Naive B cell (primary cell): ENCODE measurements at regions not wholly inside any gene's neighbourhood (a gene's known extent, or its start where the extent isn't known, plus 50 kb on each side); places are given as distances from the start of the nearest gene placed in this dataset.

Experiments
- ATAC-seq, 2 donors: fragments of 150-1000 bp; cut with Tn5 transposase; 2 replicates each; pipeline ENCODE4 v1.10.0; 2021; ENCODE audit warnings: low read depth in 2 of 2, mild to moderate bottlenecking in 2 of 2, moderate library complexity in 2 of 2
- DNase-seq: peaks from one replicate; pipeline ENCODE4 v3.0.0; 2022
- H3K27ac Mint-ChIP-seq, 6 donors: one replicate each; pipeline ENCODE4 v1.8.0; 2020 to 2022; ENCODE audit warnings: mild to moderate bottlenecking in 6 of 6, mixed read lengths in 6 of 6, moderate library complexity in 5 of 6, inconsistent platforms in 2 of 6
- H3K27me3 Mint-ChIP-seq, 3 donors: one replicate each; pipeline ENCODE4 v1.8.0; 2021 to 2022; ENCODE audit warnings: mixed read lengths in 3 of 3, mild to moderate bottlenecking in 1 of 3
- H3K36me3 Mint-ChIP-seq, 2 donors: one replicate each; pipeline ENCODE4 v1.8.0; 2020 to 2022; ENCODE audit warnings: mixed read lengths in 2 of 2, inconsistent platforms in 1 of 2, mild to moderate bottlenecking in 1 of 2
- H3K4me1 Mint-ChIP-seq, 3 donors: one replicate each; pipeline ENCODE4 v1.8.0; 2020 to 2022; ENCODE audit warnings: mixed read lengths in 3 of 3, inconsistent platforms in 1 of 3, mild to moderate bottlenecking in 1 of 3, moderate library complexity in 1 of 3
- H3K4me3 Mint-ChIP-seq, 8 donors: one replicate each; pipeline ENCODE4 v1.8.0; 2020 to 2022; ENCODE audit warnings: mild to moderate bottlenecking in 8 of 8, mixed read lengths in 8 of 8, moderate library complexity in 8 of 8, inconsistent platforms in 2 of 8
- H3K9me3 Mint-ChIP-seq, 7 donors: one replicate each; pipeline ENCODE4 v1.8.0; 2020 to 2022; ENCODE audit warnings: mixed read lengths in 7 of 7, mild to moderate bottlenecking in 5 of 7, inconsistent platforms in 2 of 7, moderate library complexity in 1 of 7

- no peak for DNase-seq
- H3K27me3 Mint-ChIP-seq = no peaks in the 10 kb centered on the region
- peak overlapping the region in 3 of 6 donors; percentile 15 to 79 (median 49) for H3K27ac Mint-ChIP-seq
Measured at GRCh38 chr14:42322531-42323284, 716.0 kb downstream of the LRFN5 start.

GRCh38 chr14:42319996-42320395, 713.3 kb downstream of the LRFN5 start:
- Mint-ChIP-seq H3K36me3 (no peaks in the 10 kb centered on the region), H3K27ac (no peak overlapping the region), H3K9me3 (peaks cover 0 to under 1% (median 0%) of the 10 kb centered on the region in 7 donors), H3K4me1 (peaks cover 9 to 21% (median 9%) of the 10 kb centered on the region in 3 donors), H3K4me3 (no peak overlapping the region), H3K27me3 (no peaks in the 10 kb centered on the region)
- ATAC-seq = no peak
- DNase-seq = no peak

More at GRCh38 chr14:42322531-42323284, 716.0 kb downstream of the LRFN5 start:
- peak; percentile 36 to 38 for ATAC-seq
- peak overlapping the region in 4 of 8 donors; percentile 5 to 55 (median 16) for H3K4me3 Mint-ChIP-seq
- peaks cover 0 to 5% (median 0%) of the 10 kb centered on the region in 7 donors for H3K9me3 Mint-ChIP-seq
- no peaks in the 10 kb centered on the region for H3K36me3 Mint-ChIP-seq
- H3K4me1 Mint-ChIP-seq = peaks cover 9 to 26% (median 14%) of the 10 kb centered on the region in 3 donors

- no peak overlapping the region for H3K4me3 Mint-ChIP-seq
- H3K36me3 Mint-ChIP-seq = no peaks in the 10 kb centered on the region
- no peaks in the 10 kb centered on the region for H3K27me3 Mint-ChIP-seq
Measured at GRCh38 chr14:42316693-42317092, 710.0 kb downstream of the LRFN5 start.

GRCh38 chr14:42311876-42312275, 705.2 kb downstream of the LRFN5 start:
- H3K27me3 Mint-ChIP-seq = no peaks in the 10 kb centered on the region
- DNase-seq = no peak
- H3K27ac Mint-ChIP-seq = peak overlapping the region in 1 of 6 donors; percentile 29
- no peak overlapping the region for H3K4me3 Mint-ChIP-seq
- peaks cover 0 to 13% of the 10 kb centered on the region in 2 donors for H3K36me3 Mint-ChIP-seq
- no peaks in the 10 kb centered on the region for H3K4me1 Mint-ChIP-seq
- peaks cover 6 to 34% (median 19%) of the 10 kb centered on the region in 7 donors for H3K9me3 Mint-ChIP-seq
- no peak for ATAC-seq

More at GRCh38 chr14:42316693-42317092, 710.0 kb downstream of the LRFN5 start:
- DNase-seq = no peak
- Mint-ChIP-seq H3K27ac (no peak overlapping the region), H3K9me3 (peaks cover 0 to 3% (median 0%) of the 10 kb centered on the region in 7 donors), H3K4me1 (no peaks in the 10 kb centered on the region)
- ATAC-seq = no peak

- Mint-ChIP-seq H3K4me1 (no peaks in the 10 kb centered on the region), H3K4me3 (no peak overlapping the region), H3K36me3 (peaks cover 0 to 13% of the 10 kb centered on the region in 2 donors), H3K27ac (no peak overlapping the region), H3K9me3 (peaks cover 6 to 39% (median 32%) of the 10 kb centered on the region in 7 donors), H3K27me3 (no peaks in the 10 kb centered on the region)
- no peak for DNase-seq
- ATAC-seq = no peak
Measured at GRCh38 chr14:42307239-42307825, 700.7 kb downstream of the LRFN5 start.

GRCh38 chr14:42299692-42300091, 693.0 kb downstream of the LRFN5 start:
- peaks cover 0 to 7% (median 4%) of the 10 kb centered on the region in 3 donors for H3K4me1 Mint-ChIP-seq
- H3K9me3 Mint-ChIP-seq = peaks cover 0 to 2% (median 0%) of the 10 kb centered on the region in 7 donors
- peak; percentile 64 to 67 for ATAC-seq
- H3K27me3 Mint-ChIP-seq = no peaks in the 10 kb centered on the region
- H3K36me3 Mint-ChIP-seq = no peaks in the 10 kb centered on the region
- peak; percentile 12 for DNase-seq
- H3K27ac Mint-ChIP-seq = peak overlapping the region in 3 of 6 donors; percentile 20 to 39 (median 24)
- peak overlapping the region in 3 of 8 donors; percentile 20 to 37 (median 35) for H3K4me3 Mint-ChIP-seq

GRCh38 chr14:42293180-42293579, 686.5 kb downstream of the LRFN5 start:
- Mint-ChIP-seq H3K36me3 (no peaks in the 10 kb centered on the region), H3K9me3 (peaks cover 0 to 2% (median 0%) of the 10 kb centered on the region in 7 donors), H3K27ac (peak overlapping the region in 1 of 6 donors; percentile 23), H3K27me3 (no peaks in the 10 kb centered on the region), H3K4me3 (no peak overlapping the region), H3K4me1 (peaks cover 4 to 10% (median 6%) of the 10 kb centered on the region in 3 donors)
- DNase-seq = no peak
- ATAC-seq = no peak

GRCh38 chr14:42277840-42278239, 671.2 kb downstream of the LRFN5 start:
- DNase-seq (no peak), ATAC-seq (no peak)
- H3K4me1 Mint-ChIP-seq = peaks cover 0 to 8% (median 0%) of the 10 kb centered on the region in 3 donors
- H3K27me3 Mint-ChIP-seq = no peaks in the 10 kb centered on the region
- no peaks in the 10 kb centered on the region for H3K36me3 Mint-ChIP-seq
- H3K9me3 Mint-ChIP-seq = peaks cover 0 to 4% (median 2%) of the 10 kb centered on the region in 7 donors
- H3K4me3 Mint-ChIP-seq = no peak overlapping the region
- no peak overlapping the region for H3K27ac Mint-ChIP-seq

GRCh38 chr14:42269234-42269633, 662.6 kb downstream of the LRFN5 start:
- Mint-ChIP-seq H3K4me1 (no peaks in the 10 kb centered on the region), H3K9me3 (peaks cover under 1 to 15% (median 7%) of the 10 kb centered on the region in 7 donors), H3K4me3 (no peak overlapping the region), H3K36me3 (no peaks in the 10 kb centered on the region), H3K27ac (no peak overlapping the region), H3K27me3 (no peaks in the 10 kb centered on the region)
- DNase-seq (no peak), ATAC-seq (no peak)

- H3K36me3 Mint-ChIP-seq = no peaks in the 10 kb centered on the region
- H3K27ac Mint-ChIP-seq = no peak overlapping the region
- no peak overlapping the region for H3K4me3 Mint-ChIP-seq
- H3K27me3 Mint-ChIP-seq = no peaks in the 10 kb centered on the region
- DNase-seq (no peak), ATAC-seq (no peak)
- no peaks in the 10 kb centered on the region for H3K4me1 Mint-ChIP-seq
- peaks cover 0 to 18% (median 5%) of the 10 kb centered on the region in 7 donors for H3K9me3 Mint-ChIP-seq
Measured at GRCh38 chr14:42248131-42248530, 641.5 kb downstream of the LRFN5 start.

- H3K4me3 Mint-ChIP-seq = no peak overlapping the region
- ATAC-seq (no peak), DNase-seq (no peak)
- no peaks in the 10 kb centered on the region for H3K27me3 Mint-ChIP-seq
- no peaks in the 10 kb centered on the region for H3K4me1 Mint-ChIP-seq
- no peaks in the 10 kb centered on the region for H3K36me3 Mint-ChIP-seq
- no peak overlapping the region for H3K27ac Mint-ChIP-seq
- peaks cover 0 to 22% (median 8%) of the 10 kb centered on the region in 7 donors for H3K9me3 Mint-ChIP-seq
Measured at GRCh38 chr14:42241101-42241500, 634.4 kb downstream of the LRFN5 start.

- no peaks in the 10 kb centered on the region for H3K27me3 Mint-ChIP-seq
- ATAC-seq (no peak), DNase-seq (no peak)
- H3K36me3 Mint-ChIP-seq = no peaks in the 10 kb centered on the region
- no peak overlapping the region for H3K4me3 Mint-ChIP-seq
- peaks cover 0 to 1% (median 0%) of the 10 kb centered on the region in 7 donors for H3K9me3 Mint-ChIP-seq
- H3K27ac Mint-ChIP-seq = no peak overlapping the region
- no peaks in the 10 kb centered on the region for H3K4me1 Mint-ChIP-seq
Measured at GRCh38 chr14:42229976-42230375, 623.3 kb downstream of the LRFN5 start.

GRCh38 chr14:42229294-42229693, 622.6 kb downstream of the LRFN5 start:
- peaks cover 0 to 2% (median 0%) of the 10 kb centered on the region in 3 donors for H3K4me1 Mint-ChIP-seq
- H3K9me3 Mint-ChIP-seq = peaks cover 0 to 1% (median 0%) of the 10 kb centered on the region in 7 donors
- no peak for ATAC-seq
- no peak overlapping the region for H3K4me3 Mint-ChIP-seq
- H3K27me3 Mint-ChIP-seq = no peaks in the 10 kb centered on the region
- no peak for DNase-seq
- H3K36me3 Mint-ChIP-seq = no peaks in the 10 kb centered on the region
- peak overlapping the region in 1 of 6 donors; percentile 47 for H3K27ac Mint-ChIP-seq

GRCh38 chr14:42228611-42229010, 621.9 kb downstream of the LRFN5 start:
- H3K27me3 Mint-ChIP-seq = no peaks in the 10 kb centered on the region
- H3K4me3 Mint-ChIP-seq = no peak overlapping the region
- DNase-seq (no peak), ATAC-seq (no peak)
- no peak overlapping the region for H3K27ac Mint-ChIP-seq
- peaks cover 0 to 1% (median 0%) of the 10 kb centered on the region in 7 donors for H3K9me3 Mint-ChIP-seq
- H3K36me3 Mint-ChIP-seq = no peaks in the 10 kb centered on the region
- peaks cover 0 to 8% (median 0%) of the 10 kb centered on the region in 3 donors for H3K4me1 Mint-ChIP-seq
